IMR-90 (cell line): ENCODE measurements at regions not wholly inside any gene's neighbourhood (a gene's known extent, or its start where the extent isn't known, plus 50 kb on each side); places are given as distances from the start of the nearest gene placed in this dataset.

ENCODE experiments used
- ATAC-seq: fragments of 200-7000 bp; cut with Tn5 transposase; 2 replicates; pipeline ENCODE4 v1.9.1; 2020; ENCODE audit warnings: low read depth, mild to moderate bottlenecking, moderate library complexity
- BruUV-seq: library from RNA; stranded (reverse); fragments of 400-500 nt; replicated peaks from 2 replicates; lab custom pipeline; 2021; lab: Mats Ljungman, UMichigan
- CTCF ChIA-PET: fragments of 300-600 bp; formaldehyde crosslinking; extraction: SDS; loops from one replicate; lab custom pipeline; 2021; ENCODE audit warnings: antibody characterized with exemption; lab: Yijun Ruan, JAX
- POLR2A ChIA-PET: fragments of 300-600 bp; sonication (Branson Sonifier 250); formaldehyde crosslinking; loops from one replicate; lab custom pipeline; 2022; ENCODE audit warnings: antibody characterized with exemption; ENCODE audit not compliant: unreplicated experiment; lab: Charles Lee
- DNase-seq: peaks from one replicate; pipeline ENCODE4 v3.0.0; 2013
- H2AFZ ChIP-seq: replicated peaks from 2 replicates; pipeline ENCODE3; 2013; ENCODE audit warnings: low read length, mild to moderate bottlenecking; ENCODE audit not compliant: poor library complexity
- H2AK5ac ChIP-seq: 2 replicates; pipeline ENCODE4 v1.6.1; 2013; ENCODE audit warnings: low read depth, low read length, inconsistent platforms
- H2AK9ac ChIP-seq: replicated peaks from 2 replicates; pipeline ENCODE3; 2013; ENCODE audit warnings: mild to moderate bottlenecking, low read depth, low read length, moderate library complexity; ENCODE audit not compliant: poor library complexity
- H2BK120ac ChIP-seq: 2 replicates; pipeline ENCODE4 v1.6.1; 2013; ENCODE audit warnings: low read depth, low read length, inconsistent platforms
- H2BK15ac ChIP-seq: 3 replicates; pipeline ENCODE4 v1.6.1; 2013; ENCODE audit warnings: low read depth, low read length, inconsistent platforms
- H2BK20ac ChIP-seq: 2 replicates; pipeline ENCODE4 v1.6.1; 2013; ENCODE audit warnings: low read depth, mild to moderate bottlenecking, inconsistent platforms, low read length, moderate library complexity
- H2BK5ac ChIP-seq: 2 replicates; pipeline ENCODE4 v1.6.1; 2013; ENCODE audit warnings: mild to moderate bottlenecking, low read depth, low read length, inconsistent platforms; ENCODE audit not compliant: poor library complexity, severe bottlenecking
- H3K14ac ChIP-seq: replicated peaks from 2 replicates; pipeline ENCODE4 v1.6.1; 2013; ENCODE audit warnings: low read depth, low read length, inconsistent platforms
- H3K18ac ChIP-seq: 2 replicates; pipeline ENCODE4 v1.6.1; 2013; ENCODE audit warnings: low read depth, low read length, control low read depth
- H3K23ac ChIP-seq: 2 replicates; pipeline ENCODE4 v1.6.1; 2013; ENCODE audit warnings: low read depth, low read length, inconsistent platforms
- H3K27ac ChIP-seq: 2 replicates; pipeline ENCODE4 v1.5.1; 2013; ENCODE audit warnings: mild to moderate bottlenecking, control low read depth, low read length; ENCODE audit not compliant: insufficient read depth
- H3K27me3 ChIP-seq: 2 replicates; pipeline ENCODE4 v1.6.1; 2013; ENCODE audit warnings: low read length; ENCODE audit not compliant: control insufficient read depth, insufficient read depth
- H3K36me3 ChIP-seq: 2 replicates; pipeline ENCODE4 v1.6.1; 2013; ENCODE audit warnings: low read length, mixed read lengths; ENCODE audit not compliant: control insufficient read depth, insufficient read depth
- H3K4ac ChIP-seq: 2 replicates; pipeline ENCODE4 v1.6.1; 2013; ENCODE audit warnings: low read depth, low read length, inconsistent platforms
- H3K4me1 ChIP-seq: 2 replicates; pipeline ENCODE4 v1.6.1; 2013; ENCODE audit warnings: low read length, mixed read lengths; ENCODE audit not compliant: control insufficient read depth, insufficient read depth
- H3K4me2 ChIP-seq: 2 replicates; pipeline ENCODE4 v1.6.1; 2013; ENCODE audit warnings: low read depth, mild to moderate bottlenecking, control low read depth, low read length, moderate library complexity
- H3K4me3 ChIP-seq: 2 replicates; pipeline ENCODE4 v1.5.1; 2013; ENCODE audit warnings: low read depth, mild to moderate bottlenecking, control low read depth, low read length, moderate library complexity; ENCODE audit not compliant: insufficient read depth
- H3K56ac ChIP-seq: 2 replicates; pipeline ENCODE4 v1.6.1; 2013; ENCODE audit warnings: low read length, inconsistent platforms; ENCODE audit not compliant: insufficient read depth; ENCODE audit errors: extremely low read depth
- H3K79me1 ChIP-seq, 2 experiments: 2 replicates each; pipeline ENCODE4 v1.6.1; 2013; ENCODE audit warnings: low read length in 2 of 2, inconsistent platforms in 1 of 2, low read depth in 1 of 2
- H3K9ac ChIP-seq: 2 replicates; pipeline ENCODE4 v1.6.1; 2013; ENCODE audit warnings: low read depth, low read length, control low read depth
- H3K9me1 ChIP-seq: 2 replicates; pipeline ENCODE4 v1.6.1; 2013; ENCODE audit warnings: low read length, inconsistent platforms; ENCODE audit not compliant: insufficient read depth
- H3K9me3 ChIP-seq: 2 replicates; pipeline ENCODE4 v1.6.1; 2013; ENCODE audit warnings: low read length; ENCODE audit not compliant: control insufficient read depth, insufficient read depth
- H4K20me1 ChIP-seq: 2 replicates; pipeline ENCODE4 v1.6.1; 2013; ENCODE audit warnings: low read length, inconsistent platforms; ENCODE audit not compliant: insufficient read depth
- H4K5ac ChIP-seq: 2 replicates; pipeline ENCODE4 v1.6.1; 2013; ENCODE audit warnings: mild to moderate bottlenecking, low read depth, low read length, control low read depth
- H4K8ac ChIP-seq, 2 experiments: 2 replicates each; pipeline ENCODE4 v1.6.1; 2013; ENCODE audit warnings: low read depth in 2 of 2, low read length in 2 of 2, control low read depth in 1 of 2, inconsistent platforms in 1 of 2
- H4K91ac ChIP-seq: 2 replicates; pipeline ENCODE4 v1.6.1; 2013; ENCODE audit warnings: low read depth, low read length, inconsistent platforms; ENCODE audit not compliant: insufficient read depth
- BHLHE40 ChIP-seq: fragments of 150-350 bp; IDR thresholded peaks from 2 replicates; pipeline ENCODE4 v1.6.1; 2016; ENCODE audit warnings: mild to moderate bottlenecking, low read depth, low read length
- CEBPB ChIP-seq: IDR thresholded peaks from 2 replicates; pipeline ENCODE4 v1.6.1; 2012; ENCODE audit warnings: low read depth, low read length, improper control_type of control experiment
- CHD1 ChIP-seq: IDR thresholded peaks from 2 replicates; pipeline ENCODE4 v1.6.1; 2012; ENCODE audit warnings: low read depth, low read length, improper control_type of control experiment
- FOS ChIP-seq: fragments of 150-350 bp; IDR thresholded peaks from 2 replicates; pipeline ENCODE4 v1.6.1; 2016; ENCODE audit warnings: low read depth, low read length
- MAFK ChIP-seq: IDR thresholded peaks from 2 replicates; pipeline ENCODE4 v1.6.1; 2012; ENCODE audit warnings: low read depth, low read length, improper control_type of control experiment
- MAZ ChIP-seq: IDR thresholded peaks from 2 replicates; pipeline ENCODE4 v1.6.1; 2012; ENCODE audit warnings: low read depth, mild to moderate bottlenecking, low read length, improper control_type of control experiment, moderate library complexity, borderline replicate concordance
- MXI1 ChIP-seq: IDR thresholded peaks from 2 replicates; pipeline ENCODE4 v1.6.1; 2012; ENCODE audit warnings: low read depth, mild to moderate bottlenecking, low read length, moderate library complexity, borderline replicate concordance
- NFE2L2 ChIP-seq: fragments of 150-350 bp; IDR thresholded peaks from 2 replicates; pipeline ENCODE4 v1.6.1; 2016; ENCODE audit warnings: low read depth, mild to moderate bottlenecking, low read length
- POLR2A ChIP-seq: IDR thresholded peaks from 2 replicates; pipeline ENCODE4 v1.6.1; 2012; ENCODE audit warnings: mild to moderate bottlenecking, low read depth, low read length
- RAD21 ChIP-seq: IDR thresholded peaks from 2 replicates; pipeline ENCODE4 v1.6.1; 2012; ENCODE audit warnings: low read length, improper control_type of control experiment
- RCOR1 ChIP-seq: IDR thresholded peaks from 2 replicates; pipeline ENCODE4 v1.6.1; 2012; ENCODE audit warnings: mild to moderate bottlenecking, low read length, improper control_type of control experiment; ENCODE audit not compliant: insufficient replicate concordance
- RFX5 ChIP-seq: IDR thresholded peaks from 2 replicates; pipeline ENCODE4 v1.8.0; 2012; ENCODE audit warnings: low read depth, mild to moderate bottlenecking, low read length, moderate library complexity
- SMC3 ChIP-seq: fragments of 150-350 bp; IDR thresholded peaks from 2 replicates; pipeline ENCODE4 v1.6.1; 2016; ENCODE audit warnings: low read depth, mild to moderate bottlenecking, antibody characterized with exemption, low read length, moderate library complexity
- dilution Hi-C: fragments of 300-500 bp; cut with HindIII; formaldehyde crosslinking; loops from one replicate; pipeline ENCODE4 v1.14.3; 2018; ENCODE audit warnings: low sequenced_read_pairs; ENCODE audit not compliant: unreplicated experiment
- in situ Hi-C: fragments of 300-500 bp; cut with MboI; formaldehyde crosslinking; loops from 3 replicates; pipeline ENCODE4 v1.14.3; 2019; ENCODE audit warnings: low sequenced_read_pairs, inconsistent platforms, mixed read lengths
- intact Hi-C: fragments of 100-400 bp; cut with micrococcal nuclease; formaldehyde crosslinking; loops from 2 replicates; pipeline ENCODE4 v1.10.0; 2022
- TF ChIP-seq, protein P1 (sequence below): fragments of 150-350 bp; IDR thresholded peaks from 2 replicates; pipeline ENCODE4 v1.6.1; 2016; ENCODE audit warnings: low read depth, mild to moderate bottlenecking, low read length, moderate library complexity, borderline replicate concordance
- TF ChIP-seq, protein P2 (sequence below): fragments of 150-350 bp; IDR thresholded peaks from 2 replicates; pipeline ENCODE4 v1.6.1; 2017; ENCODE audit warnings: mild to moderate bottlenecking, antibody characterized with exemption, low read length, low read depth
- TF ChIP-seq, protein P3 (sequence below): conservative IDR thresholded peaks from 2 replicates; pipeline ENCODE4 v1.5.1; 2012; ENCODE audit warnings: mild to moderate bottlenecking, low read depth, low read length, improper control_type of control experiment

DNA sequence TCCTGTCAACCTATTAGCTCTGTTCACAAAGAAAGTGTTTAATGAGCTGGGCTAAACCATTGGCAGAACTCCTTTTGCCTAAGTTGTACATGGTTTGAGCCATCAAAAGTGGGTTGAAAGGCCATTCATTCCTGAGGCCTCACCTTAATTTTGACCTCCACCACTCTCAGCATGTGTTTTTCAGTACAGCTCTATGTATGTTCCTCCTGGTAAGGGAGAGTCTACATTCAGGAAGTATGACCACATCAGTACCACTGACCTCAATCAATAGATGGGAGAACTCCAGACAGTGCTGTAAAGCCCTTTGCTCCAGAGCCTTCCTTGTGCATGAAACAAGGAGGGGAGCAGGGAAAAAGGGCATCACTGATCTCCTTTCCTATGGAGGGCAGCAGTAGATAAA is 87.8 kb upstream of the CARD18 start:
- peak overlapping the region in 1 of 2 experiments; percentile 30; a peak in 1 of 4 replicates for H4K8ac ChIP-seq
- peaks cover 4% of the 10 kb centered on the region; the same call in 1 of the 2 replicates for H3K9me1 ChIP-seq
- no peak overlapping the region for H3K4me3 ChIP-seq
- H3K36me3 ChIP-seq, result no peaks in the 10 kb centered on the region
- no peak overlapping the region for H3K23ac ChIP-seq
- no peaks in the 10 kb centered on the region for H3K79me1 ChIP-seq
- ChIA-PET CTCF (no interaction called here), POLR2A (no interaction called here)
- H2AFZ ChIP-seq, result no peak overlapping the region
- no peaks in the 10 kb centered on the region for H3K27me3 ChIP-seq
- ATAC-seq (no peak), DNase-seq (no peak)
- no peak overlapping the region for H2AK9ac ChIP-seq
- no peak overlapping the region for H3K9ac ChIP-seq
- H3K9me3 ChIP-seq, result no peaks in the 10 kb centered on the region
- no peak overlapping the region for H3K4me2 ChIP-seq
- no peaks in the 10 kb centered on the region for H4K20me1 ChIP-seq
- no TSS peak for BruUV-seq
- no peak overlapping the region for H3K56ac ChIP-seq
- peak overlapping the region; percentile 5; the same call in 1 of the 2 replicates for H2AK5ac ChIP-seq
- H2BK15ac ChIP-seq, result peak overlapping the region; percentile 66; the same call in 2 of the 3 replicates
- TF ChIP-seq, protein P1, sequence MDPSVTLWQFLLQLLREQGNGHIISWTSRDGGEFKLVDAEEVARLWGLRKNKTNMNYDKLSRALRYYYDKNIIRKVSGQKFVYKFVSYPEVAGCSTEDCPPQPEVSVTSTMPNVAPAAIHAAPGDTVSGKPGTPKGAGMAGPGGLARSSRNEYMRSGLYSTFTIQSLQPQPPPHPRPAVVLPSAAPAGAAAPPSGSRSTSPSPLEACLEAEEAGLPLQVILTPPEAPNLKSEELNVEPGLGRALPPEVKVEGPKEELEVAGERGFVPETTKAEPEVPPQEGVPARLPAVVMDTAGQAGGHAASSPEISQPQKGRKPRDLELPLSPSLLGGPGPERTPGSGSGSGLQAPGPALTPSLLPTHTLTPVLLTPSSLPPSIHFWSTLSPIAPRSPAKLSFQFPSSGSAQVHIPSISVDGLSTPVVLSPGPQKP, result no peak
- TF ChIP-seq POLR2A, result no peak
- no peak for TF ChIP-seq NFE2L2
- TF ChIP-seq, protein P2, sequence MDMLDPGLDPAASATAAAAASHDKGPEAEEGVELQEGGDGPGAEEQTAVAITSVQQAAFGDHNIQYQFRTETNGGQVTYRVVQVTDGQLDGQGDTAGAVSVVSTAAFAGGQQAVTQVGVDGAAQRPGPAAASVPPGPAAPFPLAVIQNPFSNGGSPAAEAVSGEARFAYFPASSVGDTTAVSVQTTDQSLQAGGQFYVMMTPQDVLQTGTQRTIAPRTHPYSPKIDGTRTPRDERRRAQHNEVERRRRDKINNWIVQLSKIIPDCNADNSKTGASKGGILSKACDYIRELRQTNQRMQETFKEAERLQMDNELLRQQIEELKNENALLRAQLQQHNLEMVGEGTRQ, result no peak
- no peak for TF ChIP-seq CHD1
- TF ChIP-seq MXI1, result no peak
- no peak for TF ChIP-seq MAFK
- TF ChIP-seq CEBPB, result no peak
- no peak for TF ChIP-seq BHLHE40
- TF ChIP-seq, protein P3, sequence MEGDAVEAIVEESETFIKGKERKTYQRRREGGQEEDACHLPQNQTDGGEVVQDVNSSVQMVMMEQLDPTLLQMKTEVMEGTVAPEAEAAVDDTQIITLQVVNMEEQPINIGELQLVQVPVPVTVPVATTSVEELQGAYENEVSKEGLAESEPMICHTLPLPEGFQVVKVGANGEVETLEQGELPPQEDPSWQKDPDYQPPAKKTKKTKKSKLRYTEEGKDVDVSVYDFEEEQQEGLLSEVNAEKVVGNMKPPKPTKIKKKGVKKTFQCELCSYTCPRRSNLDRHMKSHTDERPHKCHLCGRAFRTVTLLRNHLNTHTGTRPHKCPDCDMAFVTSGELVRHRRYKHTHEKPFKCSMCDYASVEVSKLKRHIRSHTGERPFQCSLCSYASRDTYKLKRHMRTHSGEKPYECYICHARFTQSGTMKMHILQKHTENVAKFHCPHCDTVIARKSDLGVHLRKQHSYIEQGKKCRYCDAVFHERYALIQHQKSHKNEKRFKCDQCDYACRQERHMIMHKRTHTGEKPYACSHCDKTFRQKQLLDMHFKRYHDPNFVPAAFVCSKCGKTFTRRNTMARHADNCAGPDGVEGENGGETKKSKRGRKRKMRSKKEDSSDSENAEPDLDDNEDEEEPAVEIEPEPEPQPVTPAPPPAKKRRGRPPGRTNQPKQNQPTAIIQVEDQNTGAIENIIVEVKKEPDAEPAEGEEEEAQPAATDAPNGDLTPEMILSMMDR, result no peak
- TF ChIP-seq RAD21, result no peak
- TF ChIP-seq FOS, result no peak
- no peak for TF ChIP-seq MAZ
- no peak for TF ChIP-seq RCOR1
- no peak for TF ChIP-seq SMC3
- no peak for TF ChIP-seq RFX5
- in situ Hi-C loops (no loop called here), dilution Hi-C loops (no loop called here), intact Hi-C loops (no loop called here)
- peaks cover 8% of the 10 kb centered on the region for H3K4me1 ChIP-seq
- H2BK20ac ChIP-seq, result peak overlapping the region; percentile 69; the same call in 1 of the 2 replicates
- H2BK5ac ChIP-seq, result no peak overlapping the region
- peak overlapping the region; percentile 67 for H4K5ac ChIP-seq
- peak overlapping the region; percentile 24 for H3K4ac ChIP-seq
- no peak overlapping the region for H4K91ac ChIP-seq
- peak overlapping the region; percentile 49; the same call in 1 of the 2 replicates for H2BK120ac ChIP-seq
- H3K18ac ChIP-seq, result peak overlapping the region; percentile 69
- no peak overlapping the region for H3K27ac ChIP-seq
- peak overlapping the region; percentile 73; the same call in 1 of the 2 replicates for H3K14ac ChIP-seq
